ENCODE measurements at regions not wholly inside any gene's neighbourhood (a gene's known extent, or its start where the extent isn't known, plus 50 kb on each side); places are given as distances from the start of the nearest gene placed in this dataset.

DNA sequence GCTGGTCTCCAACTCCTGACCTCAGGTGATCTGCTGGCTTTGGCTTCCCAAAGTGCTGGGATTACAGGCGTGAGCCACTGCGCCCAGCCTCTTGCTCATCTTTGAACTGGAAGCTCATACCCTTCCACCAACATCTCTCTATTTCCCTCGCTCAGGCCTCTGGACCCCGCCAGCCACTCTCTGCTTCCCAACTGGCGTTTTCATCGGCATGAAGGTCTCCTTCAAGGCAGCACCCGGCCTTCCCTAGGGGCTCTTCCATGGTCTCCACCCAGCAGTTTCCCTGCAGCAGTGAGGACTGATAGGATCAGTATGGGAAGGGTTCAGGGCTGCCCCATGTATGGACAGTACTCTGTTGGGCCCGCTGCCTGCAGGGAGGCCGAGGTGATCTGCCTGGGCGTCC, 65.8 kb upstream of the HS6ST1 start:
- no peak for TF ChIP-seq EZH2 (IDR thresholded peaks at IDR 0.05; ENCODE audit: low read depth)
- TF ChIP-seq, protein P1, sequence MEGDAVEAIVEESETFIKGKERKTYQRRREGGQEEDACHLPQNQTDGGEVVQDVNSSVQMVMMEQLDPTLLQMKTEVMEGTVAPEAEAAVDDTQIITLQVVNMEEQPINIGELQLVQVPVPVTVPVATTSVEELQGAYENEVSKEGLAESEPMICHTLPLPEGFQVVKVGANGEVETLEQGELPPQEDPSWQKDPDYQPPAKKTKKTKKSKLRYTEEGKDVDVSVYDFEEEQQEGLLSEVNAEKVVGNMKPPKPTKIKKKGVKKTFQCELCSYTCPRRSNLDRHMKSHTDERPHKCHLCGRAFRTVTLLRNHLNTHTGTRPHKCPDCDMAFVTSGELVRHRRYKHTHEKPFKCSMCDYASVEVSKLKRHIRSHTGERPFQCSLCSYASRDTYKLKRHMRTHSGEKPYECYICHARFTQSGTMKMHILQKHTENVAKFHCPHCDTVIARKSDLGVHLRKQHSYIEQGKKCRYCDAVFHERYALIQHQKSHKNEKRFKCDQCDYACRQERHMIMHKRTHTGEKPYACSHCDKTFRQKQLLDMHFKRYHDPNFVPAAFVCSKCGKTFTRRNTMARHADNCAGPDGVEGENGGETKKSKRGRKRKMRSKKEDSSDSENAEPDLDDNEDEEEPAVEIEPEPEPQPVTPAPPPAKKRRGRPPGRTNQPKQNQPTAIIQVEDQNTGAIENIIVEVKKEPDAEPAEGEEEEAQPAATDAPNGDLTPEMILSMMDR (conservative IDR thresholded peaks at IDR 0.05) = no peak
